PC-9 (cell line): ENCODE measurements at regions not wholly inside any gene's neighbourhood (a gene's known extent, or its start where the extent isn't known, plus 50 kb on each side); places are given as distances from the start of the nearest gene placed in this dataset.

Experiments used
- BruUV-seq: library from RNA; stranded (reverse); fragments of 400-500 nt; replicated peaks from 2 replicates; lab custom pipeline; 2021; lab: Mats Ljungman, UMichigan
- CTCF ChIA-PET: fragments of 300-600 bp; sonication (Branson Sonifier 250); formaldehyde crosslinking; loops from one replicate; lab custom pipeline; 2022; ENCODE audit warnings: antibody characterized with exemption; lab: Charles Lee
- POLR2A ChIA-PET: fragments of 300-600 bp; sonication (Branson Sonifier 250); formaldehyde crosslinking; loops from one replicate; lab custom pipeline; 2022; ENCODE audit warnings: antibody characterized with exemption; ENCODE audit not compliant: unreplicated experiment; lab: Charles Lee
- DNase-seq, 2 experiments: peaks; one replicate each; pipeline versions ENCODE4 v3.0.0 to v3.0.0-alpha.2; 2015 to 2022; ENCODE audit warnings: mixed read lengths in 1 of 2
- H2AFZ ChIP-seq: fragments of 200-600 bp; sonication (generic); 2 replicates; pipeline ENCODE4 v1.8.1; 2017; ENCODE audit warnings: antibody characterized with exemption
- H3F3A ChIP-seq: fragments of 200-600 bp; sonication (generic); 2 replicates; pipeline ENCODE4 v1.8.1; 2017; ENCODE audit warnings: antibody characterized with exemption, mild to moderate bottlenecking, low read depth; ENCODE audit not compliant: insufficient read depth
- H3K27ac ChIP-seq: fragments of 200-600 bp; sonication (generic); 2 replicates; pipeline ENCODE4 v1.6.1; 2016; ENCODE audit warnings: mixed run types
- H3K27me3 ChIP-seq: fragments of 200-600 bp; sonication (generic); 2 replicates; pipeline ENCODE4 v1.6.1; 2016; ENCODE audit warnings: low read depth, mixed run types; ENCODE audit not compliant: insufficient read depth
- H3K36me3 ChIP-seq: fragments of 200-600 bp; sonication (generic); 2 replicates; pipeline ENCODE4 v1.6.1; 2016; ENCODE audit warnings: low read depth, mixed run types
- H3K4me1 ChIP-seq: fragments of 200-600 bp; sonication (generic); replicated peaks from 2 replicates; pipeline ENCODE4 v1.6.1; 2016; ENCODE audit warnings: mixed run types; ENCODE audit not compliant: insufficient read depth
- H3K4me2 ChIP-seq: fragments of 200-600 bp; sonication (generic); 2 replicates; pipeline ENCODE4 v1.6.1; 2017; ENCODE audit warnings: mixed run types
- H3K4me3 ChIP-seq: fragments of 200-600 bp; sonication (generic); 2 replicates; pipeline ENCODE4 v1.6.1; 2016; ENCODE audit warnings: mixed run types
- H3K79me2 ChIP-seq: fragments of 200-600 bp; sonication (generic); 2 replicates; pipeline ENCODE4 v1.6.1; 2017; ENCODE audit warnings: low read depth, mixed run types
- H3K9me2 ChIP-seq: fragments of 200-600 bp; sonication (generic); 2 replicates; pipeline ENCODE4 v1.8.1; 2017; ENCODE audit warnings: mild to moderate bottlenecking; ENCODE audit not compliant: insufficient read depth
- H3K9me3 ChIP-seq: fragments of 200-600 bp; sonication (generic); 2 replicates; pipeline ENCODE4 v1.8.1; 2016; ENCODE audit warnings: low read depth; ENCODE audit not compliant: insufficient read depth
- H4K20me1 ChIP-seq: fragments of 200-600 bp; sonication (generic); 2 replicates; pipeline ENCODE4 v1.8.1; 2017; ENCODE audit not compliant: insufficient read depth
- CTCF ChIP-seq: fragments of 200-600 bp; sonication (generic); conservative IDR thresholded peaks from 2 replicates; pipeline ENCODE4 v1.6.1; 2017; ENCODE audit warnings: mixed run types, antibody characterized with exemption, mild to moderate bottlenecking, moderate library complexity
- EZH2 ChIP-seq: fragments of 200-600 bp; sonication (generic); IDR thresholded peaks from 2 replicates; pipeline ENCODE4 v1.8.0; 2017; ENCODE audit warnings: antibody characterized with exemption, low read depth
- intact Hi-C: fragments of 100-400 bp; cut with micrococcal nuclease; formaldehyde crosslinking; loops from one replicate; pipeline ENCODE4 v1.10.0; 2022; ENCODE audit not compliant: unreplicated experiment

- Histone ChIP-seq H3K9me3 (no peaks in the 10 kb centered on the region), H3K4me2 (no peak overlapping the region), H3K27me3 (peaks cover 10% of the 10 kb centered on the region), H3K27ac (no peak overlapping the region), H4K20me1 (no peaks in the 10 kb centered on the region), H2AFZ (no peak overlapping the region), H3K36me3 (no peaks in the 10 kb centered on the region), H3F3A (no peaks in the 10 kb centered on the region), H3K79me2 (no peaks in the 10 kb centered on the region), H3K9me2 (no peaks in the 10 kb centered on the region; the same call in 1 of the 2 replicates), H3K4me1 (no peaks in the 10 kb centered on the region), H3K4me3 (no peak overlapping the region)
- CTCF ChIA-PET = no interaction called here
- intact Hi-C loops = no loop called here
- BruUV-seq = no TSS peak
- TF ChIP-seq EZH2 (no peak), CTCF (no peak)
- DNase-seq = no peak
- POLR2A ChIA-PET = no interaction called here
These were observed 157.0 kb upstream of the NTRK2 start for GRCh38 chr9:84512493-84512892.

GRCh38 chr9:84513473-84513872 lies 156.1 kb upstream of the NTRK2 start:
- no TSS peak for BruUV-seq
- Histone ChIP-seq H3K27ac (no peak overlapping the region), H3K9me2 (no peaks in the 10 kb centered on the region; the same call in 1 of the 2 replicates), H3K79me2 (no peaks in the 10 kb centered on the region), H3K4me1 (no peaks in the 10 kb centered on the region), H3K4me3 (no peak overlapping the region), H3F3A (no peaks in the 10 kb centered on the region), H3K9me3 (no peaks in the 10 kb centered on the region), H4K20me1 (no peaks in the 10 kb centered on the region), H2AFZ (no peak overlapping the region), H3K4me2 (no peak overlapping the region), H3K27me3 (peaks cover 10% of the 10 kb centered on the region), H3K36me3 (no peaks in the 10 kb centered on the region)
- no peak for DNase-seq
- intact Hi-C loops = no loop called here
- ChIA-PET POLR2A (no interaction called here), CTCF (no interaction called here)
- TF ChIP-seq CTCF = no peak
- TF ChIP-seq EZH2 = no peak

GRCh38 chr9:84513979-84514378 lies 155.6 kb upstream of the NTRK2 start:
- Histone ChIP-seq H3K4me1 (no peaks in the 10 kb centered on the region), H3K27ac (no peak overlapping the region), H3K36me3 (no peaks in the 10 kb centered on the region), H3K4me3 (no peak overlapping the region), H3K9me3 (no peaks in the 10 kb centered on the region), H4K20me1 (no peaks in the 10 kb centered on the region), H3K4me2 (no peak overlapping the region), H3K79me2 (no peaks in the 10 kb centered on the region), H3K9me2 (no peaks in the 10 kb centered on the region; the same call in 1 of the 2 replicates), H2AFZ (no peak overlapping the region), H3F3A (no peaks in the 10 kb centered on the region), H3K27me3 (peaks cover 7% of the 10 kb centered on the region)
- DNase-seq = no peak
- CTCF ChIA-PET = no interaction called here
- BruUV-seq = no TSS peak
- no peak for TF ChIP-seq EZH2
- TF ChIP-seq CTCF = no peak
- POLR2A ChIA-PET = no interaction called here
- intact Hi-C loops = no loop called here
